ENCODE measurements at regions not wholly inside any gene's neighbourhood (a gene's known extent, or its start where the extent isn't known, plus 50 kb on each side); places are given as distances from the start of the nearest gene placed in this dataset.

- no peaks in the 10 kb centered on the region for H3K36me3 ChIP-seq (ENCODE audit: control insufficient read depth in 2 of 2, insufficient read depth in 2 of 2, low read length in 2 of 2)
- H3K27me3 ChIP-seq (ENCODE audit: control insufficient read depth in 2 of 2, insufficient read depth in 2 of 2, low read length in 2 of 2) = no peaks in the 10 kb centered on the region
- peaks cover 2 to 6% of the 10 kb centered on the region in 2 donors for H3K4me1 ChIP-seq (ENCODE audit: control insufficient read depth in 2 of 2, insufficient read depth in 2 of 2, low read length in 2 of 2)
- H3K4me3 ChIP-seq (ENCODE audit: low read length in 2 of 2) = no peak overlapping the region
- H3K27ac ChIP-seq (ENCODE audit: low read depth in 2 of 2, low read length in 2 of 2) = peak overlapping the region; percentile 78 to 82
- no peaks in the 10 kb centered on the region for H3K9me3 ChIP-seq (ENCODE audit: control insufficient read depth in 2 of 2, low read length in 2 of 2)
- peak overlapping the region in 1 of 2 donors; percentile 19 for H3K9ac ChIP-seq (ENCODE audit: low read depth in 1 of 2, low read length in 2 of 2)
Measured at GRCh38 chr2:42874949-42875801, 82.8 kb upstream of the HAAO start.

- no peak overlapping the region for H3K27ac ChIP-seq (ENCODE audit: low read depth in 2 of 2, low read length in 2 of 2)
- H3K4me3 ChIP-seq (ENCODE audit: low read length in 2 of 2) = no peak overlapping the region
- no peaks in the 10 kb centered on the region for H3K27me3 ChIP-seq (ENCODE audit: control insufficient read depth in 2 of 2, insufficient read depth in 2 of 2, low read length in 2 of 2)
- no peak overlapping the region for H3K9ac ChIP-seq (ENCODE audit: low read depth in 1 of 2, low read length in 2 of 2)
- H3K9me3 ChIP-seq (ENCODE audit: control insufficient read depth in 2 of 2, low read length in 2 of 2) = peaks cover 0 to 7% of the 10 kb centered on the region in 2 donors
- H3K36me3 ChIP-seq (ENCODE audit: control insufficient read depth in 2 of 2, insufficient read depth in 2 of 2, low read length in 2 of 2) = no peaks in the 10 kb centered on the region
- peaks cover 2 to 6% of the 10 kb centered on the region in 2 donors for H3K4me1 ChIP-seq (ENCODE audit: control insufficient read depth in 2 of 2, insufficient read depth in 2 of 2, low read length in 2 of 2)
Measured at GRCh38 chr2:42872721-42873120, 80.3 kb upstream of the HAAO start.

- no peak overlapping the region for H3K27ac ChIP-seq (ENCODE audit: low read depth in 2 of 2, low read length in 2 of 2)
Measured at GRCh38 chr2:42871372-42871771, 79.0 kb upstream of the HAAO start.

GRCh38 chr2:42868874-42869273 lies 76.5 kb upstream of the HAAO start:
- peaks cover 0 to 7% of the 10 kb centered on the region in 2 donors for H3K9me3 ChIP-seq (ENCODE audit: control insufficient read depth in 2 of 2, low read length in 2 of 2)
- H3K36me3 ChIP-seq (ENCODE audit: control insufficient read depth in 2 of 2, insufficient read depth in 2 of 2, low read length in 2 of 2) = no peaks in the 10 kb centered on the region
- H3K27me3 ChIP-seq (ENCODE audit: control insufficient read depth in 2 of 2, insufficient read depth in 2 of 2, low read length in 2 of 2) = no peaks in the 10 kb centered on the region
- H3K4me1 ChIP-seq (ENCODE audit: control insufficient read depth in 2 of 2, insufficient read depth in 2 of 2, low read length in 2 of 2) = peaks cover 0 to 3% of the 10 kb centered on the region in 2 donors
- no peak overlapping the region for H3K4me3 ChIP-seq (ENCODE audit: low read length in 2 of 2)
- H3K27ac ChIP-seq (ENCODE audit: low read depth in 2 of 2, low read length in 2 of 2) = no peak overlapping the region
- no peak overlapping the region for H3K9ac ChIP-seq (ENCODE audit: low read depth in 1 of 2, low read length in 2 of 2)

More at GRCh38 chr2:42871372-42871771, 79.0 kb upstream of the HAAO start:
- H3K9me3 ChIP-seq (ENCODE audit: control insufficient read depth in 2 of 2, low read length in 2 of 2) = peaks cover 0 to 7% of the 10 kb centered on the region in 2 donors
- peaks cover 2 to 9% of the 10 kb centered on the region in 2 donors for H3K4me1 ChIP-seq (ENCODE audit: control insufficient read depth in 2 of 2, insufficient read depth in 2 of 2, low read length in 2 of 2)
- no peaks in the 10 kb centered on the region for H3K36me3 ChIP-seq (ENCODE audit: control insufficient read depth in 2 of 2, insufficient read depth in 2 of 2, low read length in 2 of 2)
- H3K4me3 ChIP-seq (ENCODE audit: low read length in 2 of 2) = no peak overlapping the region
- H3K27me3 ChIP-seq (ENCODE audit: control insufficient read depth in 2 of 2, insufficient read depth in 2 of 2, low read length in 2 of 2) = no peaks in the 10 kb centered on the region
- H3K9ac ChIP-seq (ENCODE audit: low read depth in 1 of 2, low read length in 2 of 2) = no peak overlapping the region

DNA sequence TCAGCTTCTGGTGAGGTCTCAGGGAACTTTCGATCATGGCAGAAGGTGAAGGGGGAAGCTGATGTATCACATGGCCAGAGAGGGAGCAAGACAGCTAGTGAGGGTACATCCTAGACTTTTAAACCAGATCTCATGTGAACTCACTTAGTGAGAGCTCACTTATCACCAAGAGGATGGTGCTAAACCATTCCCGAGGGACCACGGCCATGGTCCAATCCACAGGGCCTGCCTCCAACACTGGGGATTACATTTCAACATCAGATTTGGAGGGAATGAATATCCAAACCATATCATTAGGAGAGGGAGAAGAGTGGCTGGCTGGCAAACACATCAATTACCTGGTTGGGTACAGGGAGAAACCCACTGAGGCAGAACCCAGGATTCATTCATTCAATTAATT lies 75.7 kb upstream of the HAAO start:
- Histone ChIP-seq H3K4me3 (ENCODE audit: low read length in 2 of 2) (no peak overlapping the region), H3K27me3 (ENCODE audit: control insufficient read depth in 2 of 2, insufficient read depth in 2 of 2, low read length in 2 of 2) (no peaks in the 10 kb centered on the region), H3K9me3 (ENCODE audit: control insufficient read depth in 2 of 2, low read length in 2 of 2) (peaks cover 0 to 7% of the 10 kb centered on the region in 2 donors), H3K36me3 (ENCODE audit: control insufficient read depth in 2 of 2, insufficient read depth in 2 of 2, low read length in 2 of 2) (no peaks in the 10 kb centered on the region), H3K27ac (ENCODE audit: low read depth in 2 of 2, low read length in 2 of 2) (no peak overlapping the region), H3K4me1 (ENCODE audit: control insufficient read depth in 2 of 2, insufficient read depth in 2 of 2, low read length in 2 of 2) (peaks cover 0 to 3% of the 10 kb centered on the region in 2 donors), H3K9ac (ENCODE audit: low read depth in 1 of 2, low read length in 2 of 2) (no peak overlapping the region)

GRCh38 chr2:42867093-42868065 lies 75.0 kb upstream of the HAAO start:
- peaks cover 0 to 3% of the 10 kb centered on the region in 2 donors for H3K4me1 ChIP-seq (ENCODE audit: control insufficient read depth in 2 of 2, insufficient read depth in 2 of 2, low read length in 2 of 2)
- no peaks in the 10 kb centered on the region for H3K27me3 ChIP-seq (ENCODE audit: control insufficient read depth in 2 of 2, insufficient read depth in 2 of 2, low read length in 2 of 2)
- H3K27ac ChIP-seq (ENCODE audit: low read depth in 2 of 2, low read length in 2 of 2) = peak overlapping the region; percentile 14 to 48
- H3K9ac ChIP-seq (ENCODE audit: low read depth in 1 of 2, low read length in 2 of 2) = no peak overlapping the region
- H3K4me3 ChIP-seq (ENCODE audit: low read length in 2 of 2) = no peak overlapping the region
- no peaks in the 10 kb centered on the region for H3K36me3 ChIP-seq (ENCODE audit: control insufficient read depth in 2 of 2, insufficient read depth in 2 of 2, low read length in 2 of 2)
- H3K9me3 ChIP-seq (ENCODE audit: control insufficient read depth in 2 of 2, low read length in 2 of 2) = peaks cover 0 to 7% of the 10 kb centered on the region in 2 donors

- H3K9ac ChIP-seq (ENCODE audit: low read depth in 1 of 2, low read length in 2 of 2) = no peak overlapping the region
- H3K4me1 ChIP-seq (ENCODE audit: control insufficient read depth in 2 of 2, insufficient read depth in 2 of 2, low read length in 2 of 2) = peaks cover 0 to 3% of the 10 kb centered on the region in 2 donors
- no peaks in the 10 kb centered on the region for H3K27me3 ChIP-seq (ENCODE audit: control insufficient read depth in 2 of 2, insufficient read depth in 2 of 2, low read length in 2 of 2)
Measured at GRCh38 chr2:42865884-42866881, 73.8 kb upstream of the HAAO start.

DNA sequence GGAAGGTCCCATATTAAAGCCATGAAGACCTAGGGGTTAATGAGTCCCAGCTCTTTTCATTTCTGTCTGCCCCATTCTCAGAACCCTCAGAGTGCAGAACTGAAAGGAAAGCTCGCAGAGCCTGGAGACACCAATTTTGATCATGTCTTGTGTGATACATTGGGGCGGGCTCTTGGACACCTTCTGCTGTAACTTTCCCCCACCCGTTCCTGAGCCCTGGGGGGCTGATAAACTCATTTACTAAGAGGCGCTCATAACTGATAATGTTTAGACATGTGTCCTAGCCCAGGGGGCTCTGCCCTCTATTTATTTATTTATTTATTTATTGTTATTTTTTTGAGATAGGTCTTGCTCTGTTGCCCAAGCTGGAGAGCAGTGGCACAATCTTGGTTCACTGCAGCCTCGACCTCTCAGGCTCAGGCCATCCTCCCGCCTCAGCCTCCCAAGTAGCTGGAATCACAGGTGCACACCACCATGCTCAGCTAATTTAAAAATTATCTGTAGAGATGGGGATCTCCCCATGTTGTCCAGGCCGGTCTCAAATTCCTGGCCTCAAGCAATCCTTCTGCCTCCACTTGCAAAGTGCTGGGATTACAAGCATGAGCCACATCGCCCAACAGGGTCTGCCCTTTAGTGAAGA lies 72.4 kb upstream of the HAAO start:
- Histone ChIP-seq H3K27ac (ENCODE audit: low read depth in 2 of 2, low read length in 2 of 2) (no peak overlapping the region), H3K36me3 (ENCODE audit: control insufficient read depth in 2 of 2, insufficient read depth in 2 of 2, low read length in 2 of 2) (no peaks in the 10 kb centered on the region), H3K4me3 (ENCODE audit: low read length in 2 of 2) (no peak overlapping the region), H3K9ac (ENCODE audit: low read depth in 1 of 2, low read length in 2 of 2) (no peak overlapping the region), H3K4me1 (ENCODE audit: control insufficient read depth in 2 of 2, insufficient read depth in 2 of 2, low read length in 2 of 2) (peaks cover 0 to 3% of the 10 kb centered on the region in 2 donors), H3K9me3 (ENCODE audit: control insufficient read depth in 2 of 2, low read length in 2 of 2) (peaks cover 0 to 7% of the 10 kb centered on the region in 2 donors), H3K27me3 (ENCODE audit: control insufficient read depth in 2 of 2, insufficient read depth in 2 of 2, low read length in 2 of 2) (no peaks in the 10 kb centered on the region)

More at GRCh38 chr2:42865884-42866881, 73.8 kb upstream of the HAAO start:
- Histone ChIP-seq H3K4me3 (ENCODE audit: low read length in 2 of 2) (no peak overlapping the region), H3K9me3 (ENCODE audit: control insufficient read depth in 2 of 2, low read length in 2 of 2) (peaks cover 0 to 7% of the 10 kb centered on the region in 2 donors), H3K36me3 (ENCODE audit: control insufficient read depth in 2 of 2, insufficient read depth in 2 of 2, low read length in 2 of 2) (no peaks in the 10 kb centered on the region), H3K27ac (ENCODE audit: low read depth in 2 of 2, low read length in 2 of 2) (peak overlapping the region; percentile 35 to 44)

DNA sequence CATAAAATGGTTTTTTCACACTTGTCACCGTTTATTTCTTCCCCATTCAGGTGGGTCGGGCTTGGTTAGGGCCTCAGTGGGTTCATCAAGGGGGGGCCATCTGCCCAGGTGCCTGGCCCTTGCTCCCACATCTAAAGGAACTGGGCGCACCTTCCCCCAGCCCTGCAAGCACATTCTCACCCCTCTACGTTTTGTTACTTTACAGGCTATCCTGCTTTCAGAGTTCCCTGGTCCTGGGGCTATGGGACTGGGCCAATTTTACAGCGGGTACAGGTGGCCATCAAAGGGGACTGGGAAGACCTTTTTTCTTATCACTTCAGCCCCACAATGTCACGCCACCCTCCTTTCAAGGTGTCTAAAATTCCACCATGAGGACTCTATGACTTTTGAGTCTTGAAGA lies 71.8 kb upstream of the HAAO start:
- Histone ChIP-seq H3K27ac (ENCODE audit: low read depth in 2 of 2, low read length in 2 of 2) (no peak overlapping the region), H3K4me3 (ENCODE audit: low read length in 2 of 2) (no peak overlapping the region), H3K36me3 (ENCODE audit: control insufficient read depth in 2 of 2, insufficient read depth in 2 of 2, low read length in 2 of 2) (no peaks in the 10 kb centered on the region)

More for the DNA sequence above, 71.8 kb upstream of the HAAO start:
- peaks cover 0 to 3% of the 10 kb centered on the region in 2 donors for H3K4me1 ChIP-seq (ENCODE audit: control insufficient read depth in 2 of 2, insufficient read depth in 2 of 2, low read length in 2 of 2)
- no peaks in the 10 kb centered on the region for H3K27me3 ChIP-seq (ENCODE audit: control insufficient read depth in 2 of 2, insufficient read depth in 2 of 2, low read length in 2 of 2)
- peaks cover 0 to 7% of the 10 kb centered on the region in 2 donors for H3K9me3 ChIP-seq (ENCODE audit: control insufficient read depth in 2 of 2, low read length in 2 of 2)
- H3K9ac ChIP-seq (ENCODE audit: low read depth in 1 of 2, low read length in 2 of 2) = no peak overlapping the region

Data from mucosa of rectum (tissue), 2 donors.